HepG2 (cell line): ENCODE measurements at regions not wholly inside any gene's neighbourhood (a gene's known extent, or its start where the extent isn't known, plus 50 kb on each side); places are given as distances from the start of the nearest gene placed in this dataset.

Source experiments
- ATAC-seq: fragments of 200-7000 bp; cut with Tn5 transposase; 3 replicates; pipeline ENCODE4 v1.9.1; 2020; ENCODE audit warnings: mild to moderate bottlenecking, moderate library complexity
- BruUV-seq: library from RNA; stranded (reverse); fragments of 400-500 nt; replicated peaks from 2 replicates; lab custom pipeline; 2021; lab: Mats Ljungman, UMichigan
- CTCF ChIA-PET: fragments of 300-600 bp; formaldehyde crosslinking; extraction: SDS; loops from one replicate; lab custom pipeline; 2021; ENCODE audit warnings: low total read pairs, inconsistent platforms, low intra/inter-chr PET ratio; lab: Yijun Ruan, JAX
- POLR2A ChIA-PET: fragments of 350-600 bp; sonication (Branson Sonifier 250); formaldehyde crosslinking; loops from one replicate; lab custom pipeline; 2020; ENCODE audit warnings: antibody characterized with exemption, inconsistent platforms; lab: Yijun Ruan, JAX
- DNase-seq: peaks from one replicate; pipeline ENCODE4 v3.0.0-alpha.2; 2015; ENCODE audit warnings: low spot score
- FAIRE-seq: peaks from 3 replicates; lab custom pipeline; 2011; peaks lifted over from hg19 to GRCh38; lab: Jason Lieb, UNC
- H2AFZ ChIP-seq: one replicate; pipeline ENCODE4 v1.6.1; 2011; ENCODE audit warnings: low read length, inconsistent platforms
- H3K27ac ChIP-seq: fragments of 300-600 bp; 3 replicates; pipeline ENCODE4 v1.8.0; 2011; ENCODE audit warnings: mixed run types, mild to moderate bottlenecking, mixed read lengths, low read length, inconsistent platforms; ENCODE audit not compliant: insufficient read depth; ENCODE audit errors: extremely low read length
- H3K27me3 ChIP-seq, 2 experiments: fragments of 200-600 bp in 1 of 2; 2 replicates in 1 of 2; 3 replicates in 1 of 2; pipeline versions ENCODE4 v1.6.0 to v1.8.0; 2011; ENCODE audit warnings: low read length in 2 of 2, mild to moderate bottlenecking in 2 of 2, moderate library complexity in 2 of 2, inconsistent platforms in 1 of 2; ENCODE audit not compliant: insufficient read depth in 2 of 2, control insufficient read depth in 1 of 2
- H3K36me3 ChIP-seq, 2 experiments: fragments of 200-600 bp in 1 of 2; replicated peaks in 1 of 2; 2 replicates in 1 of 2; 3 replicates in 1 of 2; pipeline versions ENCODE4 v1.5.1 to v1.8.0; 2011; ENCODE audit warnings: low read length in 2 of 2, inconsistent platforms in 1 of 2; ENCODE audit not compliant: insufficient read depth in 2 of 2, control insufficient read depth in 1 of 2
- H3K4me1 ChIP-seq: 2 replicates; pipeline ENCODE4 v1.5.1; 2012; ENCODE audit warnings: low read length, inconsistent platforms; ENCODE audit not compliant: insufficient read depth
- H3K4me2 ChIP-seq: 2 replicates; pipeline ENCODE4 v1.6.0; 2011; ENCODE audit warnings: low read depth, low read length, inconsistent platforms
- H3K4me3 ChIP-seq, 3 experiments: fragments of 200-600 bp in 1 of 3; sonication (generic), shearing (Covaris generic) in 1 of 3; replicated peaks in 1 of 3; 2 replicates each; pipeline ENCODE4 v1.5.1; 2011 to 2016; ENCODE audit warnings: low read length in 3 of 3, inconsistent platforms in 2 of 3, low read depth in 2 of 3, mild to moderate bottlenecking in 2 of 3, control low read depth in 1 of 3, mixed read lengths in 1 of 3; ENCODE audit not compliant: insufficient read depth in 1 of 3
- H3K79me2 ChIP-seq: one replicate; pipeline ENCODE4 v1.6.1; 2011; ENCODE audit warnings: low read length, inconsistent platforms; ENCODE audit not compliant: insufficient read depth
- H3K9ac ChIP-seq: 2 replicates; pipeline ENCODE4 v1.6.0; 2011; ENCODE audit warnings: mild to moderate bottlenecking, low read depth, low read length, inconsistent platforms; ENCODE audit not compliant: insufficient read depth
- H3K9me3 ChIP-seq: 2 replicates; pipeline ENCODE4 v1.5.1; 2012; ENCODE audit warnings: mild to moderate bottlenecking, low read length
- H4K20me1 ChIP-seq: 2 replicates; pipeline ENCODE4 v1.6.0; 2011; ENCODE audit warnings: inconsistent platforms, mild to moderate bottlenecking, low read length, moderate library complexity; ENCODE audit not compliant: insufficient read depth
- CHCHD3 ChIP-seq: sonication (generic); formaldehyde crosslinking; IDR thresholded peaks from 2 replicates; pipeline ENCODE4 v1.8.0; 2022; ENCODE audit warnings: mild to moderate bottlenecking, missing genetic modification reagents, moderate library complexity
- PCBP2 ChIP-seq: fragments of 200-400 bp; formaldehyde crosslinking; optimal IDR thresholded peaks from 2 replicates; pipeline ENCODE3; 2018; ENCODE audit warnings: low read length, low read depth; ENCODE audit not compliant: poor library complexity, severe bottlenecking
- TMF1 ChIP-seq: sonication (generic); formaldehyde crosslinking; IDR thresholded peaks from 2 replicates; pipeline ENCODE4 v1.8.1; 2022; ENCODE audit warnings: low read depth, missing genetic modification reagents
- YY1 ChIP-seq: IDR thresholded peaks from 2 replicates; pipeline ENCODE4 v1.6.1; 2011; ENCODE audit warnings: low read length, low read depth, moderate library complexity, mild to moderate bottlenecking; ENCODE audit not compliant: insufficient read depth, insufficient replicate concordance
- ZBTB7A ChIP-seq: sonication (generic); formaldehyde crosslinking; IDR thresholded peaks from 2 replicates; pipeline ENCODE4 v1.8.0; 2022; ENCODE audit warnings: mild to moderate bottlenecking, missing genetic modification reagents
- ZFX ChIP-seq: sonication (generic); formaldehyde crosslinking; IDR thresholded peaks from 2 replicates; pipeline ENCODE4 v1.4.0; 2020; ENCODE audit warnings: mild to moderate bottlenecking, low read depth, missing genetic modification reagents, moderate library complexity
- WGBS: methylation state at CpG from one replicate; pipeline ENCODE4 v1.1.6; 2017; ENCODE audit warnings: low lambda C conversion rate; 5-methylcytosine and 5-hydroxymethylcytosine counted together
- in situ Hi-C: cut with HindIII; loops from 2 replicates; pipeline ENCODE4 v1.10.0; 2017; ENCODE audit warnings: low pct_unique_long_range_greater_than_20kb; ENCODE audit not compliant: extremely low pct_ligation_motif_present
- intact Hi-C: fragments of 100-400 bp; cut with micrococcal nuclease; formaldehyde crosslinking; loops from one replicate; pipeline ENCODE4 v1.10.0; 2022; ENCODE audit not compliant: unreplicated experiment
- TF ChIP-seq, protein P1 (sequence below): sonication (generic); formaldehyde crosslinking; IDR thresholded peaks from 2 replicates; pipeline ENCODE4 v1.5.0; 2020; ENCODE audit warnings: mild to moderate bottlenecking, missing genetic modification reagents, borderline replicate concordance

DNA sequence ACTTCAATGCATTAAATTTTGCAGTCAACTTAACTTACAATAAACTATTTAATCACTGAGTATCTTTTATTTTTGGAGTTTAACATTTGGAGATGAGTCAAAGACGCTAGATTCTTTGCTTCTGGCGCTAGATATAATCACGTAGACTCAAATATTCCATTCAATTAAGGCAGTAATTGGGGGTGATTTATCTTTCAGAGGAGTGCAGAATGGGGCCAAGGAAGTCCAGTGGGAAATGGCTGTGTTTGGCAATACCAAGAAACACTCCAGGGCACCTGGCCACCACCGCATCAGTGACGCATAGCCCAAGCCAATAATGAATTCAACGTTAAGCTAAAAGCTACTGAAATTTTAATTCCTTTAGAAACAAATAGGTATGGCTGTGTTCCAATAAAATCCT, 81.2 kb downstream of the PHAX start:
- ATAC-seq (no peak), DNase-seq (no peak), FAIRE-seq (no peak)
- BruUV-seq, result no TSS peak
- CTCF ChIA-PET, result no interaction called here
- Histone ChIP-seq H3K36me3 (no peaks in the 10 kb centered on the region), H2AFZ (no peak overlapping the region), H3K4me1 (no peaks in the 10 kb centered on the region), H3K9me3 (no peaks in the 10 kb centered on the region), H3K27me3 (no peaks in the 10 kb centered on the region; a peak in 1 of 5 replicates), H3K79me2 (no peaks in the 10 kb centered on the region), H3K27ac (no peak overlapping the region), H3K4me2 (no peak overlapping the region), H4K20me1 (no peaks in the 10 kb centered on the region), H3K9ac (no peak overlapping the region), H3K4me3 (no peak overlapping the region)
- POLR2A ChIA-PET, result no interaction called here
- 65% methylated on average over 6 of the region's 6 CpGs for WGBS
- in situ Hi-C loops, result no loop called here
- intact Hi-C loops, result no loop called here
- no peak for TF ChIP-seq ZBTB7A (CRISPR knock-in tag)
- no peak for TF ChIP-seq PCBP2
- TF ChIP-seq YY1, result no peak
- no peak for TF ChIP-seq TMF1 (CRISPR knock-in tag)
- TF ChIP-seq, protein P1, sequence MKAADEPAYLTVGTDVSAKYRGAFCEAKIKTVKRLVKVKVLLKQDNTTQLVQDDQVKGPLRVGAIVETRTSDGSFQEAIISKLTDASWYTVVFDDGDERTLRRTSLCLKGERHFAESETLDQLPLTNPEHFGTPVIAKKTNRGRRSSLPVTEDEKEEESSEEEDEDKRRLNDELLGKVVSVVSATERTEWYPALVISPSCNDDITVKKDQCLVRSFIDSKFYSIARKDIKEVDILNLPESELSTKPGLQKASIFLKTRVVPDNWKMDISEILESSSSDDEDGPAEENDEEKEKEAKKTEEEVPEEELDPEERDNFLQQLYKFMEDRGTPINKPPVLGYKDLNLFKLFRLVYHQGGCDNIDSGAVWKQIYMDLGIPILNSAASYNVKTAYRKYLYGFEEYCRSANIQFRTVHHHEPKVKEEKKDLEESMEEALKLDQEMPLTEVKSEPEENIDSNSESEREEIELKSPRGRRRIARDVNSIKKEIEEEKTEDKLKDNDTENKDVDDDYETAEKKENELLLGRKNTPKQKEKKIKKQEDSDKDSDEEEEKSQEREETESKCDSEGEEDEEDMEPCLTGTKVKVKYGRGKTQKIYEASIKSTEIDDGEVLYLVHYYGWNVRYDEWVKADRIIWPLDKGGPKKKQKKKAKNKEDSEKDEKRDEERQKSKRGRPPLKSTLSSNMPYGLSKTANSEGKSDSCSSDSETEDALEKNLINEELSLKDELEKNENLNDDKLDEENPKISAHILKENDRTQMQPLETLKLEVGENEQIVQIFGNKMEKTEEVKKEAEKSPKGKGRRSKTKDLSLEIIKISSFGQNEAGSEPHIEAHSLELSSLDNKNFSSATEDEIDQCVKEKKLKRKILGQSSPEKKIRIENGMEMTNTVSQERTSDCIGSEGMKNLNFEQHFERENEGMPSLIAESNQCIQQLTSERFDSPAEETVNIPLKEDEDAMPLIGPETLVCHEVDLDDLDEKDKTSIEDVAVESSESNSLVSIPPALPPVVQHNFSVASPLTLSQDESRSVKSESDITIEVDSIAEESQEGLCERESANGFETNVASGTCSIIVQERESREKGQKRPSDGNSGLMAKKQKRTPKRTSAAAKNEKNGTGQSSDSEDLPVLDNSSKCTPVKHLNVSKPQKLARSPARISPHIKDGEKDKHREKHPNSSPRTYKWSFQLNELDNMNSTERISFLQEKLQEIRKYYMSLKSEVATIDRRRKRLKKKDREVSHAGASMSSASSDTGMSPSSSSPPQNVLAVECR (CRISPR knock-in tag), result no peak
- no peak for TF ChIP-seq ZFX (CRISPR knock-in tag)
- no peak for TF ChIP-seq CHCHD3 (CRISPR knock-in tag)
